ENCODE measurements at regions not wholly inside any gene's neighbourhood (a gene's known extent, or its start where the extent isn't known, plus 50 kb on each side); places are given as distances from the start of the nearest gene placed in this dataset.

- H3K9ac ChIP-seq (ENCODE audit: low read depth, low read length) = no peak overlapping the region
- no peak overlapping the region for H3K27ac ChIP-seq (ENCODE audit: low read depth, low read length)
- no peaks in the 10 kb centered on the region for H3K4me1 ChIP-seq (ENCODE audit: control insufficient read depth, insufficient read depth, low read length)
Observed at GRCh38 chr12:62127516-62127915, 132.7 kb upstream of the USP15 start.

DNA sequence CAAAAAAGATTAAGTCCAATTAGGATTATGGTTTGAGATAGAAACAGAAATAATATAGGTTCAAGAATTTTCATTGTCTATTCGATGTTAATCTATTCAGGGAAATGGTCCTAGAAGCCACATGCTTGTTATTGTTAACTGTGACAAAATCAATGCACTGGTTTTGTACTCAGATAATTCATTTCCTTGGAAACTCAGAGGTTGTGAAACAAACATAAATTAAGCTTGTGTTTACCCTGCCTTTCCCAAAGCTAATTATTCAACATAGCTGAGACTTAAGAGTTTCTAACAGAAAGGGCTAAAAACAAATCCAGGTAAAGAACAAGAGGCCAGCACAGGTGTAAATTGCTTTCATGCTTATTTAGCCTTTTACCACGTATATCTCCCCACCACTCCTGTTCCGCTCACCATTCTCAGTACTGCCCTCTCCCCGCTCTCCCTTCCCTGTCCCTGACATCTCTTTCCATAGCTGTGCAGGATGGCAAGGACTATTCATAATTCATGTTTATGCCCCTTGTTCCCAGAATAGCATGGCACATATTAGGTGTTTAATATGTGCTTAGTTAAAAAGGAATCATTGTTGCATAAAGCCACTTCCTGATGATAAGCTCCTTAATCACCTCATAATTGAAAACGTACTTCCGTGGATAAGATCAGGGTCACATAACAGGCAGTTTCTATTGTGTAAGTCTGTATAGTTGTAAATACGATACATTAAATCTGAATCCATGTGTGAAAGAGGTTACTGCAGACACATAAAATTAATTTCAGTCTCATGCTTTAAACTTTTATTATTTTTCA lies 131.8 kb upstream of the USP15 start:
- Histone ChIP-seq H3K36me3 (ENCODE audit: control insufficient read depth, insufficient read depth, low read length) (no peaks in the 10 kb centered on the region), H3K4me3 (ENCODE audit: low read depth, low read length) (no peak overlapping the region), H3K4me1 (ENCODE audit: control insufficient read depth, insufficient read depth, low read length) (no peaks in the 10 kb centered on the region), H3K9me3 (ENCODE audit: control insufficient read depth, insufficient read depth, low read length) (no peaks in the 10 kb centered on the region), H3K27me3 (ENCODE audit: control insufficient read depth, insufficient read depth, low read length) (no peaks in the 10 kb centered on the region), H3K9ac (ENCODE audit: low read depth, low read length) (no peak overlapping the region), H3K27ac (ENCODE audit: low read depth, low read length) (no peak overlapping the region)

More at GRCh38 chr12:62127516-62127915, 132.7 kb upstream of the USP15 start:
- no peak overlapping the region for H3K4me3 ChIP-seq (ENCODE audit: low read depth, low read length)
- no peaks in the 10 kb centered on the region for H3K36me3 ChIP-seq (ENCODE audit: control insufficient read depth, insufficient read depth, low read length)
- H3K27me3 ChIP-seq (ENCODE audit: control insufficient read depth, insufficient read depth, low read length) = no peaks in the 10 kb centered on the region; the same call in 1 of the 2 replicates
- no peaks in the 10 kb centered on the region for H3K9me3 ChIP-seq (ENCODE audit: control insufficient read depth, insufficient read depth, low read length)

- Histone ChIP-seq H3K9me3 (ENCODE audit: control insufficient read depth, insufficient read depth, low read length) (no peaks in the 10 kb centered on the region), H3K4me1 (ENCODE audit: control insufficient read depth, insufficient read depth, low read length) (no peaks in the 10 kb centered on the region), H3K27ac (ENCODE audit: low read depth, low read length) (no peak overlapping the region), H3K4me3 (ENCODE audit: low read depth, low read length) (no peak overlapping the region), H3K9ac (ENCODE audit: low read depth, low read length) (no peak overlapping the region), H3K27me3 (ENCODE audit: control insufficient read depth, insufficient read depth, low read length) (no peaks in the 10 kb centered on the region), H3K36me3 (ENCODE audit: control insufficient read depth, insufficient read depth, low read length) (no peaks in the 10 kb centered on the region)
Observed at GRCh38 chr12:62129291-62129690, 130.9 kb upstream of the USP15 start.

DNA sequence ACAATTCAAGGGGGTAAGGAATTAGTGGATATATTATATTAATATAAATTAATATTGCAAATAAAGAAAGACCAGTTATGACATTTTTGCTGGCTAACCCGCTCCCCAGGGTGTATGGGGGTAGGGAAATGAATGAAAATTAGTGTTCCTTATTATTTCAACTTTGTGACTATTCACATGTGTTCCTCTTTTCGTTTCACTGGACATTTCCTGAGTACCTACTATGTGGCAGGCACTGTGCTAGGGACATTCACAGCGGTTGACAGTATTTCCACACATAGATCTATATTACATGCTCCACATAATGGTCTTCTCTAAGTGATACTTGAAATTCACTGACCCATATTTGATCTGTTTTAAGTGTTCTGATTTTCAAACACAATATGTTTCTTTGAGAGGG lies 129.8 kb upstream of the USP15 start:
- H3K9me3 ChIP-seq (ENCODE audit: control insufficient read depth, insufficient read depth, low read length) = no peaks in the 10 kb centered on the region
- no peak overlapping the region for H3K27ac ChIP-seq (ENCODE audit: low read depth, low read length)
- H3K9ac ChIP-seq (ENCODE audit: low read depth, low read length) = no peak overlapping the region

GRCh38 chr12:62130834-62131552 lies 129.2 kb upstream of the USP15 start:
- Histone ChIP-seq H3K4me3 (ENCODE audit: low read depth, low read length) (no peak overlapping the region), H3K9me3 (ENCODE audit: control insufficient read depth, insufficient read depth, low read length) (no peaks in the 10 kb centered on the region), H3K9ac (ENCODE audit: low read depth, low read length) (no peak overlapping the region), H3K27ac (ENCODE audit: low read depth, low read length) (no peak overlapping the region), H3K36me3 (ENCODE audit: control insufficient read depth, insufficient read depth, low read length) (no peaks in the 10 kb centered on the region), H3K27me3 (ENCODE audit: control insufficient read depth, insufficient read depth, low read length) (no peaks in the 10 kb centered on the region), H3K4me1 (ENCODE audit: control insufficient read depth, insufficient read depth, low read length) (no peaks in the 10 kb centered on the region)

More for the DNA sequence above, 129.8 kb upstream of the USP15 start:
- H3K27me3 ChIP-seq (ENCODE audit: control insufficient read depth, insufficient read depth, low read length) = no peaks in the 10 kb centered on the region
- H3K4me1 ChIP-seq (ENCODE audit: control insufficient read depth, insufficient read depth, low read length) = no peaks in the 10 kb centered on the region
- no peaks in the 10 kb centered on the region for H3K36me3 ChIP-seq (ENCODE audit: control insufficient read depth, insufficient read depth, low read length)
- H3K4me3 ChIP-seq (ENCODE audit: low read depth, low read length) = no peak overlapping the region

DNA sequence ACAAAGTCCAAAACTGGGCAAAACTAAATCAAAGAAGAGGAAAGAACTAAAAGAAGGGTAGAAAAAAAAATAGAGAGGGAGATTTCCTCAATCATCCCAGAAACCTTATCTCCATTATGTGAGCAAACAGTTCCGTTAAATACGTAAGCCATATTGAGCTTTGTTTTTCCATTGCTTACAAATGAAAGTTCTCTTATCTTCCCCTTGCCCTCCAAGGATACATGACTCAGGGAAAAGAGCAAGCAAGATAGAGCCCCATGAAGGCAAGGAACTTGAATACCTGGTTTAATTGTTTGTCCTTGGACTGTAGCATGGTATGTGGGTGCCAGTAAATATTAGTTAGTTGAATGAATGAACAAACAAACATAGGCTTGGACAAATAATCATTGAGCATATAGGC lies 126.8 kb upstream of the USP15 start:
- no peak overlapping the region for H3K9ac ChIP-seq (ENCODE audit: low read depth, low read length)
- H3K4me3 ChIP-seq (ENCODE audit: low read depth, low read length) = no peak overlapping the region
- H3K27me3 ChIP-seq (ENCODE audit: control insufficient read depth, insufficient read depth, low read length) = no peaks in the 10 kb centered on the region
- no peaks in the 10 kb centered on the region for H3K36me3 ChIP-seq (ENCODE audit: control insufficient read depth, insufficient read depth, low read length)
- no peaks in the 10 kb centered on the region for H3K4me1 ChIP-seq (ENCODE audit: control insufficient read depth, insufficient read depth, low read length)
- H3K9me3 ChIP-seq (ENCODE audit: control insufficient read depth, insufficient read depth, low read length) = no peaks in the 10 kb centered on the region
- no peak overlapping the region for H3K27ac ChIP-seq (ENCODE audit: low read depth, low read length)

DNA sequence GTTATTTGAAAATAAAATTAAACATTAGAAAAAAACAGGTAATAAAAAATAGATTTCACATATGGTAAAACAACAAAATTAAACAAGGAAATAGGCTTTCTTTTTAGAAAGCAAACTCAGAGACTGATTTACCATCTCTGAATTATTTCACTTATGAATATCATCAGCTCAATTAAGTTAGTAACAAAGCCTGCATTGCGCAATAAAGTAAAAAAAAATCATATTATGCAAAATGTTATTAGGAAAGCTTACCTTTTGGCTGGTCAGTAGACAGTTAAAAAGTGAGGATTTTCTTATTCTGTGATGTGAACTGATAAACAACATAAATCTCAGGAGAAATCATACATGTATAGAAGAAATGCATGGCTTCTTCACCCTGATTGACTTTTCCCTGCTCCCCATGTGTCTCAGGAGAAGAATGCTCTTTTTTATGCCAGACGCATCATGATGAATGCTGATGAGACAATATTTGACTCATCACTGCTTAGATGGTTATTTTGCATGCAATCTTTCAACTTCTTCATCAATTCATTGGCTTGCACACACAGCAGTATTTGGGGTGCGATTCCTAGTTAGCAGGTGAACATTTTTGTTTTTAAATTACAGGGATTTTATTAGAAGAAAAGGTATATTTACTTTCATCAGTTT lies 124.5 kb upstream of the USP15 start:
- no peaks in the 10 kb centered on the region for H3K4me1 ChIP-seq (ENCODE audit: control insufficient read depth, insufficient read depth, low read length)
- H3K27ac ChIP-seq (ENCODE audit: low read depth, low read length) = no peak overlapping the region
- H3K27me3 ChIP-seq (ENCODE audit: control insufficient read depth, insufficient read depth, low read length) = no peaks in the 10 kb centered on the region
- H3K9ac ChIP-seq (ENCODE audit: low read depth, low read length) = no peak overlapping the region
- H3K9me3 ChIP-seq (ENCODE audit: control insufficient read depth, insufficient read depth, low read length) = no peaks in the 10 kb centered on the region
- H3K4me3 ChIP-seq (ENCODE audit: low read depth, low read length) = no peak overlapping the region
- no peaks in the 10 kb centered on the region for H3K36me3 ChIP-seq (ENCODE audit: control insufficient read depth, insufficient read depth, low read length)

DNA sequence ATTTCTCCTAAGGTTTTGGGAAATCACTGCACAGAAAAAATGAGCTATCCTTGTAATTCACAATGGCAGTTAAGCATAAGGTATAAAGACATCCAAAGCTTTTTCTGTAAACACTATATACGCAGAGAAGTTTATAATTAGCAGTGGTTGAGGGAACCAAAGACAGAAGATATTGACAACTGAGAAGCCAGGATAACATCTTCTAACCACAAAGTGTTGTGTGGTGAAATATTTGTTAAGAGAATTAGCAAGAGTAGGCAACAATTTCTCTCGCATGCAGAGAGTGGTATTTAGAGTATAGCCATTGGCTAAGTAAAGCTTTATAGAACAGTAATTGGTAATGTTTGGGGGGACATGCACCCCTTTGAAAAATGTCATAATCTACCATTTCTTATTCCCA lies 123.7 kb upstream of the USP15 start:
- no peaks in the 10 kb centered on the region for H3K36me3 ChIP-seq (ENCODE audit: control insufficient read depth, insufficient read depth, low read length)
- no peak overlapping the region for H3K4me3 ChIP-seq (ENCODE audit: low read depth, low read length)
- H3K9me3 ChIP-seq (ENCODE audit: control insufficient read depth, insufficient read depth, low read length) = no peaks in the 10 kb centered on the region
- H3K27ac ChIP-seq (ENCODE audit: low read depth, low read length) = no peak overlapping the region
- H3K9ac ChIP-seq (ENCODE audit: low read depth, low read length) = no peak overlapping the region
- H3K4me1 ChIP-seq (ENCODE audit: control insufficient read depth, insufficient read depth, low read length) = no peaks in the 10 kb centered on the region
- H3K27me3 ChIP-seq (ENCODE audit: control insufficient read depth, insufficient read depth, low read length) = no peaks in the 10 kb centered on the region

DNA sequence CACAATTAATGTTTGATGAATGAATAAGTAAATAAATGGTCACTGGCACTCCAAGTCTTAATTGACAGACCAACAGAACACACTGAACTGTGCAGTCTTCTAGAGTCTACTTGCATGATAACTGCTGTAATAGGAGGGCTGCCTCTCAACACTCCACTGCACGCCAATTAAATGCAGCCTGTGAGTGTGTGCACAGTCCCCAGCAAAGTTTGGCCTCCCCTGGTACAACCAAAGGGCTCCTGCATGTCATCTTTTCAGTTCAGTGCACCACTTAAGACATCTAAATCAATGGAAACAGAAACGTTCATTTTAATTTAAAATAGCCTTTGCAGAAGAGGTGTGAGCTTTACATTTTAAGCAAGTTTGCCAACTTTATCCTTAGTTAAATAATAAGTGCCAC lies 121.7 kb upstream of the USP15 start:
- H3K27me3 ChIP-seq (ENCODE audit: control insufficient read depth, insufficient read depth, low read length) = no peaks in the 10 kb centered on the region
- H3K36me3 ChIP-seq (ENCODE audit: control insufficient read depth, insufficient read depth, low read length) = no peaks in the 10 kb centered on the region
- no peaks in the 10 kb centered on the region for H3K4me1 ChIP-seq (ENCODE audit: control insufficient read depth, insufficient read depth, low read length)
- H3K9ac ChIP-seq (ENCODE audit: low read depth, low read length) = no peak overlapping the region
- H3K9me3 ChIP-seq (ENCODE audit: control insufficient read depth, insufficient read depth, low read length) = no peaks in the 10 kb centered on the region
- H3K4me3 ChIP-seq (ENCODE audit: low read depth, low read length) = no peak overlapping the region
- no peak overlapping the region for H3K27ac ChIP-seq (ENCODE audit: low read depth, low read length)

GRCh38 chr12:62146318-62146717 lies 113.9 kb upstream of the USP15 start:
- Histone ChIP-seq H3K9ac (ENCODE audit: low read depth, low read length) (no peak overlapping the region), H3K4me3 (ENCODE audit: low read depth, low read length) (no peak overlapping the region), H3K36me3 (ENCODE audit: control insufficient read depth, insufficient read depth, low read length) (no peaks in the 10 kb centered on the region), H3K9me3 (ENCODE audit: control insufficient read depth, insufficient read depth, low read length) (no peaks in the 10 kb centered on the region), H3K27me3 (ENCODE audit: control insufficient read depth, insufficient read depth, low read length) (no peaks in the 10 kb centered on the region), H3K4me1 (ENCODE audit: control insufficient read depth, insufficient read depth, low read length) (no peaks in the 10 kb centered on the region), H3K27ac (ENCODE audit: low read depth, low read length) (no peak overlapping the region)

DNA sequence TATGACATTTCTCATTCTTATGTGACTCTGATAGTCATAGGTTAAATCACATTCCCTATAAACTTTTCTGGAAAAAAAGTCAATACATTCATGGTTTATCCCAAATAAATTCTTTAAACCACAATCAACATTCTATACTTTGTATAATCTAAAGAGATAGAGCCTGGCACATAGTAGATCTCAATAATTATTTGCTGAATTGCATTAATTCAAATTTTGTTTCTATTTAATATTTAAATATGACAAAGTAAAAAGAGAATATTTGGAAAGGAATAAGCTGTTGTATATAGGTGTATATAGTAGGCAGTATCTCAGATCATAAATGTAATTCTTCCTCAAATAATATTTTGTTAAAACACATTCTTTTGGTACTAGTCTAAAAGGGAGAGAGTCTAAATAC lies 102.2 kb upstream of the USP15 start:
- Histone ChIP-seq H3K9ac (ENCODE audit: low read depth, low read length) (no peak overlapping the region), H3K4me3 (ENCODE audit: low read depth, low read length) (no peak overlapping the region), H3K9me3 (ENCODE audit: control insufficient read depth, insufficient read depth, low read length) (no peaks in the 10 kb centered on the region)

More for the DNA sequence above, 102.2 kb upstream of the USP15 start:
- Histone ChIP-seq H3K27me3 (ENCODE audit: control insufficient read depth, insufficient read depth, low read length) (no peaks in the 10 kb centered on the region), H3K36me3 (ENCODE audit: control insufficient read depth, insufficient read depth, low read length) (no peaks in the 10 kb centered on the region), H3K27ac (ENCODE audit: low read depth, low read length) (no peak overlapping the region), H3K4me1 (ENCODE audit: control insufficient read depth, insufficient read depth, low read length) (no peaks in the 10 kb centered on the region)
